ENCODE measurements at regions not wholly inside any gene's neighbourhood (a gene's known extent, or its start where the extent isn't known, plus 50 kb on each side); places are given as distances from the start of the nearest gene placed in this dataset.
"Not testable (repeated sequence)": the region's sequence is repeated elsewhere in the genome, so short reads cannot be mapped to it uniquely, and the experiment has no call there.

GRCh38 chr10:53521046-53521445 is 748.5 kb upstream of the MBL2 start:
- ATAC-seq (no peak), DNase-seq (no peak)
- intact Hi-C loops (cut with micrococcal nuclease), result no loop called here
- ChIA-PET POLR2A (no interaction called here), CTCF (no interaction called here)
- Mint-ChIP-seq H3K27me3 (no peaks in the 10 kb centered on the region), H3K9me3 (peaks cover 7% of the 10 kb centered on the region), H3K36me3 (ENCODE audit: low read depth) (no peaks in the 10 kb centered on the region), H3K4me1 (ENCODE audit: low read depth) (no peaks in the 10 kb centered on the region), H3K27ac (no peak overlapping the region), H3K4me3 (no peak overlapping the region)
- TF ChIP-seq CTCF (IDR thresholded peaks at IDR 0.05), result no peak

GRCh38 chr10:53508197-53508596 is 735.6 kb upstream of the MBL2 start:
- ATAC-seq, result no peak
- intact Hi-C loops (cut with micrococcal nuclease), result no loop called here
- Mint-ChIP-seq H3K9me3 (peaks cover 2% of the 10 kb centered on the region), H3K27ac (no peak overlapping the region), H3K4me1 (ENCODE audit: low read depth) (no peaks in the 10 kb centered on the region), H3K36me3 (ENCODE audit: low read depth) (no peaks in the 10 kb centered on the region), H3K27me3 (no peaks in the 10 kb centered on the region), H3K4me3 (no peak overlapping the region)
- POLR2A ChIA-PET, result no interaction called here
- TF ChIP-seq CTCF (IDR thresholded peaks at IDR 0.05), result no peak
- CTCF ChIA-PET, result no interaction called here
- no peak for DNase-seq

- H3K27ac Mint-ChIP-seq; H3K4me1 Mint-ChIP-seq (ENCODE audit: low read depth); H3K27me3 Mint-ChIP-seq; DNase-seq; H3K4me3 Mint-ChIP-seq; H3K36me3 Mint-ChIP-seq (ENCODE audit: low read depth); CTCF ChIA-PET; ATAC-seq; POLR2A ChIA-PET; intact Hi-C loops (cut with micrococcal nuclease); H3K9me3 Mint-ChIP-seq: not testable (repeated sequence)
Observed at GRCh38 chr10:53504492-53504891, 731.9 kb upstream of the MBL2 start.

- Mint-ChIP-seq H3K27me3 (no peaks in the 10 kb centered on the region), H3K4me1 (ENCODE audit: low read depth) (no peaks in the 10 kb centered on the region), H3K4me3 (no peak overlapping the region), H3K36me3 (ENCODE audit: low read depth) (no peaks in the 10 kb centered on the region), H3K27ac (no peak overlapping the region), H3K9me3 (peaks cover 18% of the 10 kb centered on the region)
- intact Hi-C loops (cut with micrococcal nuclease), result no loop called here
- ATAC-seq (no peak), DNase-seq (no peak)
- ChIA-PET CTCF (no interaction called here), POLR2A (no interaction called here)
- TF ChIP-seq CTCF (IDR thresholded peaks at IDR 0.05), result no peak
Observed at GRCh38 chr10:53491774-53492173, 719.2 kb upstream of the MBL2 start.

- Mint-ChIP-seq H3K4me3 (no peak overlapping the region), H3K36me3 (ENCODE audit: low read depth) (no peaks in the 10 kb centered on the region), H3K27me3 (no peaks in the 10 kb centered on the region), H3K9me3 (peaks cover 26% of the 10 kb centered on the region), H3K27ac (no peak overlapping the region), H3K4me1 (ENCODE audit: low read depth) (no peaks in the 10 kb centered on the region)
- ATAC-seq (no peak), DNase-seq (no peak)
- ChIA-PET CTCF (no interaction called here), POLR2A (no interaction called here)
- intact Hi-C loops (cut with micrococcal nuclease), result no loop called here
- TF ChIP-seq CTCF (IDR thresholded peaks at IDR 0.05), result no peak
Observed at GRCh38 chr10:53490553-53490952, 718.0 kb upstream of the MBL2 start.
